ENCODE measurements at regions not wholly inside any gene's neighbourhood (a gene's known extent, or its start where the extent isn't known, plus 50 kb on each side); places are given as distances from the start of the nearest gene placed in this dataset.

DNA sequence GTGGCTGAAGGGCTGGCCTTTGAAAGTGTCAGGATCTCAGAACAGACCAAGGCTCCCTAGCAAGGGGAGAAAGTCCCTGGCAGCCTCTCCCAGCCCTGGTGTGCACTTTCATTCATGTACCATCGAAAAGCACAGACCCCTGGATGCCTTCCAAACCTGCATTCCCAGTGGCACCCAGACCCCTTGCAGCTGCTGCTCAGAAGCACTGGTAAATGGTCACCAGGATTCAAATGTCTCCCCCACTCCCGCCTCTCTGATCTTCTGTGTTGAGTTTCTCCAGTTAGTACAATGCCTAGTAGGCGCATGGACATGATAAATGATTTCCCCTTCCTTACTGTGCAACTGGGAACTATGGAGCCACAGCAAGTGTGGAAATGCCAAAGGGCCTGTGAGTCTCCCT is 180.0 kb downstream of the GLI2 start:
- TF ChIP-seq CTCF (IDR thresholded peaks at IDR 0.05; ENCODE audit: insufficient read depth, low read depth, low read length) (no peak), EZH2 (IDR thresholded peaks at IDR 0.05; ENCODE audit: insufficient read depth, low read length) (no peak)
